ENCODE measurements at regions not wholly inside any gene's neighbourhood (a gene's known extent, or its start where the extent isn't known, plus 50 kb on each side); places are given as distances from the start of the nearest gene placed in this dataset.

- DNase-seq: no peak
- Histone ChIP-seq H3K4me1 (no peaks in the 10 kb centered on the region), H3K9me3 (replicated peaks) (peaks cover 16% of the 10 kb centered on the region), H3K4me3 (no peak overlapping the region), H3K27me3 (ENCODE audit: low read depth) (peaks cover 25% of the 10 kb centered on the region), H3K27ac (replicated peaks) (no peak overlapping the region), H3K36me3 (no peaks in the 10 kb centered on the region)
- no peak for TF ChIP-seq CTCF (IDR thresholded peaks at IDR 0.05; ENCODE audit: borderline replicate concordance)
- intact Hi-C loops (cut with micrococcal nuclease): no loop called here
These were observed 139.7 kb upstream of the CCND2 start for GRCh38 chr12:4133636-4134447.

GRCh38 chr12:4133029-4133428 is 140.5 kb upstream of the CCND2 start:
- peaks cover 25% of the 10 kb centered on the region for H3K27me3 ChIP-seq (ENCODE audit: low read depth)
- H3K4me3 ChIP-seq: no peak overlapping the region
- H3K36me3 ChIP-seq: no peaks in the 10 kb centered on the region
- TF ChIP-seq CTCF (IDR thresholded peaks at IDR 0.05; ENCODE audit: borderline replicate concordance): no peak
- peaks cover 16% of the 10 kb centered on the region for H3K9me3 ChIP-seq (replicated peaks)
- intact Hi-C loops (cut with micrococcal nuclease): no loop called here
- H3K27ac ChIP-seq (replicated peaks): no peak overlapping the region
- H3K4me1 ChIP-seq: no peaks in the 10 kb centered on the region
- no peak for DNase-seq

- no peaks in the 10 kb centered on the region for H3K9me3 ChIP-seq (replicated peaks)
- H3K4me1 ChIP-seq: peaks cover 21% of the 10 kb centered on the region
- H3K36me3 ChIP-seq: no peaks in the 10 kb centered on the region
- peaks cover 24% of the 10 kb centered on the region for H3K27me3 ChIP-seq (ENCODE audit: low read depth)
- no peak overlapping the region for H3K4me3 ChIP-seq
- intact Hi-C loops (cut with micrococcal nuclease): no loop called here
- TF ChIP-seq CTCF (IDR thresholded peaks at IDR 0.05; ENCODE audit: borderline replicate concordance): no peak
- no peak overlapping the region for H3K27ac ChIP-seq (replicated peaks)
- DNase-seq: no peak
These were observed 152.0 kb upstream of the CCND2 start for GRCh38 chr12:4121506-4122020.

DNA sequence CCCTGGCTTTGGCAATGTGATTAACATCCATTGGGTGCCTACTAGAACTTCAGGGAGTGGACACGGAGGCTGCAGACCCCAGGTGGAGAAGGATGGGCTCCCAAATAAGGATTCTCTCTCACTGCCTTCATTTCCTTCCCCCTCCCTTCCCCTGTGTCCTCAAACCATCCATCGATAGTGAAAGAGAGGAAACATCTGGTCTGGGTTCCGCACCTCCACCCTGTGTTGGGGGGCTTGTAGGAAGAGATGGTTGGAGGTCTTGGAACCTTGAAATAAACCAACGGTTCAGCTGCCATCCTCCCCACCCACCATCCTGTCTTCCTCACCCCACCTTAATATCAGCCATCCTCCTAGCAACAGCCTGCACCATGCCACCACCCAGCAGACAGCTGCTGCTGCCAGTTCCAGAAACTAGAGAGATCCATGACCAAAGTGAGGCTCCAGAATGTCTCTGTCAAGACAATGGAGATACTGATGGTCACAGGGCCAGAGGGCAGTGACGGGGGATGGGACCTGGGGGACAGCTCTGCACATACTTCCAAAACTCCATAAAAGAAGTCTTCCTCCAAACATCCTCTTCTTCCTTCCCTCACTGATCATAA is 153.1 kb upstream of the CCND2 start:
- no peak for TF ChIP-seq CTCF (IDR thresholded peaks at IDR 0.05; ENCODE audit: borderline replicate concordance)
- H3K36me3 ChIP-seq: no peaks in the 10 kb centered on the region
- H3K27ac ChIP-seq (replicated peaks): no peak overlapping the region
- H3K9me3 ChIP-seq (replicated peaks): no peaks in the 10 kb centered on the region
- DNase-seq: no peak
- intact Hi-C loops (cut with micrococcal nuclease): no loop called here
- H3K4me3 ChIP-seq: no peak overlapping the region
- peaks cover 30% of the 10 kb centered on the region for H3K4me1 ChIP-seq
- peaks cover 24% of the 10 kb centered on the region for H3K27me3 ChIP-seq (ENCODE audit: low read depth)

DNA sequence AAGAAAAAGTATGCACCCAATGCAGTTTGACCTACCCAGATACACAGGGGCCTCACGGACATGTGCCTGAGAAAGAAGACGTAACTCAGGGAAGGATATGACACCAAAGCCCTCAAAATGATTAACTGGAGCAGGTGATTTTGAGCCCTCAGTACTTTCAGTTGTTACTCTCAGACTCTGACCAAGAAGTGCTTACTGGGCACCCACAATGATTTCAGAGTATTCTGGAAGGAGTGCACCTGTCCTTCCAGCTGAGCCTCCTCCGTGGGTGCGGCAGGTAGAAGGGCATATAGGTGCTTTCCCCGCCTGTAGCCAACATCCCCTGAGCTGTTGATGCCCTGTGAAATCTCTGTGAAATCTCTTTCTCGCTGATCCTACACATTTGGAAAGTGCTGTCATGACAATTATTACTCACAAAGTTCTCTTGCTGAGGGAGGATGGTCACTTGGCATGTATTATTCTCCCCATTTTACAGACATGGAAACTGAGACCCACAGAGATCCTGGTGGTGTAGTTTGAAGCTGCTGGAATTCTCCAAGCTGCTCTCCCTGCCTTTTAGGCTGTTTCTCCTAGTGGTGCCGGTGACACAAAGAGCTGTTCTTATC is 154.3 kb upstream of the CCND2 start:
- Histone ChIP-seq H3K36me3 (no peaks in the 10 kb centered on the region), H3K9me3 (replicated peaks) (no peaks in the 10 kb centered on the region), H3K4me3 (no peak overlapping the region), H3K4me1 (peaks cover 30% of the 10 kb centered on the region), H3K27ac (replicated peaks) (no peak overlapping the region), H3K27me3 (ENCODE audit: low read depth) (peaks cover 24% of the 10 kb centered on the region)
- DNase-seq: no peak
- no peak for TF ChIP-seq CTCF (IDR thresholded peaks at IDR 0.05; ENCODE audit: borderline replicate concordance)
- intact Hi-C loops (cut with micrococcal nuclease): no loop called here

Data from left ventricle myocardium inferior (tissue), 1 donor.